IPS-NIHi7 (cell line): ENCODE measurements at regions not wholly inside any gene's neighbourhood (a gene's known extent, or its start where the extent isn't known, plus 50 kb on each side); places are given as distances from the start of the nearest gene placed in this dataset.
"Not testable (repeated sequence)": the region's sequence is repeated elsewhere in the genome, so short reads cannot be mapped to it uniquely, and the experiment has no call there.

Experiments used
- DNase-seq: peaks from one replicate; pipeline ENCODE4 v3.0.0; 2012; ENCODE audit warnings: mixed read lengths; ENCODE audit errors: extremely low spot score

DNA sequence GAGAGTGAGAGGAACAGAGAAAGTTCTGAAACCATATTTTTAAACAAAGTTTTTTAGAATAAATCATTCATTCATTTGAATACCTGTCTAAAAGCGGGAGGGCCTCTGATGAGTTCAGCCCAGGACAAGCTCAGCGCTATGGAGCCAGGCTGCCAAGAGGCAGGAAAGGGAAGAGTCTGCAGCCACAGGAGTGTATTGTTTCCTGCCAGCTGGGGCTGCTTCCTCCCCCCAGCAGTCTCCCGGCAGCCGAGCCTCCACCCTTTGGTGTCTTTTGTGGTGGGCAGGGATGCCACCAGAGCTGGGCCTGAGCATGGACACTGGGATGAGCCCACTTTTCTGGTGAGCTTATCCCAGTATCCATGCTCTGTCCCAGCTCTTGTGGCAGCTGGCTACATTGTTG is 199.5 kb upstream of the TPRG1 start:
- no peak for DNase-seq

DNA sequence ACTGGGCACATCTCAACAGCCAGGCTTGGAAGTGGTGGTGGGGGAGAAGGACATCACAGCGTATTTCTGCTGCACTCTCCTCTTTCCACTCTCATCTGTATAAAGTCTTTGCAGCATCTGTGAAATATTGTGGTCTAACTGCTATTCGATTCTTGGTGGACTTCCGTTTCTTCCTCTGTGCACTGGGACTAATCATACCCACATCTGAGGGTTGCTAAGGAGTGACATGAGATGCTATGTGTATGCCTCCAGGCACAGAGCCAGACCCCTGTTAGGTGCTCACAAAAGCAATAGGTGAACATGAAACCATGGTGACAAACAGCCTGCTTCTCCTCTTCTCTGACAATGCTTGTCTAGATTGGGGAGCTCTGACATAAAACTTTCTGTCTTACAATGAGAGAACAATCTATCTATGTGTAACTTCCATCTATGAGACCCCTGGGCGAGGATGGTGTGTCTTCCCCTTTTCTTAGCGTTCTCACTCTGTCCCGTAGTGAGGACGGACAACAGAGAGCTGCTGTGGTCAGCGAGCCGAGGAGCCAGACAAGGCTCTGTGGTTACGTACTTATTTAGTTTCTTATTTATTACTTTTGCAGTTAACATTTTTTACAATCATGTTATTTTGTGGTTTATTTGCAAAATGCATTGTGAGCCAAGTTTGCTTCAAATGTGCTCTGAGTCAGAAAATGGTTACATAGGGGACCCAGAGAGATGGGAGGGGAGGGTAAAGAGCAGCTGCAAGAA is 196.7 kb upstream of the TPRG1 start:
- no peak for DNase-seq

DNA sequence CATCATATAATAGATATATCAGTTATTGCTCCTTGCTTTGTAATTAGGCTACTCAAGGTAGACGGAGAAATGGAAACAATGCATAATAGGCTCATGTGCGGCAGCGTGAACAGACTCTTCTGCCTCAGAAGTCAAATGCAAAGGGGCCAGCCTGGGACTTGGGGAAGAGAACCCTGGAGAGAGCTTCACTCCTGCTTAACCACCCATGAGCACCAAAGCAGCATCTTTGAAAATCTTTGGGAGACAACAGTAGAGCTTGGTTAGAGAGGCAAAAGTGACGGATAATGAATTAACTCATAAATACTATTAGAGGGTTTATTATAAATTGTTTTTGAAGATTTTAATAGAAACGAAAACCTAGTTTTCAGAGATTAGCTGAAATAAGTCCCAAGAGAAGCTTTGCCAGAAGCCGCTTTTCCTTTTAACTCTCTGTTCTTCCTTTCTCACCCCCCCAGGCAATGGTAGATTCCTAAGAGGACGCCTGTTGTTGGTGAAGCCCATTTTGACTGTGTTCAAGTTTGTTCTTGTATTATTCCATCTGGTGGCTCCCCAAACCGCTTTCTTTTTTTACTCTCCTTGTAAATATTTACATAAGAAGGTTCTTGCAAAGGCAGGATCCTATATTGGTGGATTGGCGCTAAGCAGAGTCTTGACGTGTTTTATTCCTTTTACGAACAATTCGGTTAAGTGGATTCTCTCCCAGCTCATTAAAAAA is 196.0 kb upstream of the TPRG1 start:
- DNase-seq = no peak

DNA sequence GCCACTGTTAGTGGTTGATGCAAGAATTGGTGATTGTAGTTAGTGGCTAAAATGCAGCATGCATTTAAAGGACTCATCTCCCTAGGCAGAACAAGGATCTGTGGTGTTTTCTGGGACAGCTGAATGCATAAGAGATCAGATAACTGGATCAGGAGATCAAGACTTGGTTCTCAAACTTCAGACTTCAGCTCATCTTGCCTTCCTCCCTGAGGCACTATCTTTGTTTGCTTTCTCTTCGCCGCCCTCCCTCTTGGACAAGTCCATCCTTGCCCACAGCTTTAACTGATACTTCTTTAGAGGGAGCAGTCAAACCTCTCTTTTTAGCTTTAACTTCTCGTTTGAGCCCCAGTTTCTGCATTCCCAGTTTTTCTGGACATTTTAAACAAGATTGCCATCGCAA is 195.4 kb upstream of the TPRG1 start:
- DNase-seq = no peak

DNA sequence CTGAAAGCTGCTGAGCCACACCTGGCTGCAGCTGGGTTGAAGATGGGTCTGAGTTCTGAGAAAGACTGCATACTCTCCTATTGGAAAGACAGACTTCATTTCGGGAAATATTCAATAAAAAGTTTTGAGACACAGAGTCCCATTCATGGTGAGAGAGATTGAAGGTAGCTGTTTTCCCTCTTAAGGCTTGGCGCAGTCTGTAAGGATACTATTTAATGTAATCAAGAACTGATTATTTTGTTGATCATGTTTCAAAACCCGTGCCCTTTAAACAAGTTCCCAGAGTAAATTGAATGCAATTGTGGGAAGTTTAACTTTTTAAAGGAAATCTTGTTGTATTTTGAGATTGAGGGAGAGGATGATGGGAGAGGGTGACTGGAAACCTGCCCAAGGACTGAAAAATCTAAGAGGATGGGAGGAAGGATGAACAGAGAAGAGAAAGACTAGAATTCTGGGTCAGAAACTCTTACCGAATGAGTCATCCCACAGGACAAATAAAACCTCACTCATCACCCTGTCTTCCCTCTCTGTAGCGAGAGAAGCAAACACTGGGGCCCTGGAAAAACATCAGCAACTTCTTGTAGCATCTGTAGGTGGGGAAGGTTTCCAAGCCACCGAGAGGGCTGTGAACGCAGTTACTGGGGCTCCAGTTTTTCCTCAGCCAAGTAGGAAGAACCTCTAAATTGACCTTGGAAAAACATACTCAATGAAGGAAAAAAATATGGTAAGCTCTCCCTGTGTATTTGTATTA is 193.2 kb upstream of the TPRG1 start:
- no peak for DNase-seq

DNA sequence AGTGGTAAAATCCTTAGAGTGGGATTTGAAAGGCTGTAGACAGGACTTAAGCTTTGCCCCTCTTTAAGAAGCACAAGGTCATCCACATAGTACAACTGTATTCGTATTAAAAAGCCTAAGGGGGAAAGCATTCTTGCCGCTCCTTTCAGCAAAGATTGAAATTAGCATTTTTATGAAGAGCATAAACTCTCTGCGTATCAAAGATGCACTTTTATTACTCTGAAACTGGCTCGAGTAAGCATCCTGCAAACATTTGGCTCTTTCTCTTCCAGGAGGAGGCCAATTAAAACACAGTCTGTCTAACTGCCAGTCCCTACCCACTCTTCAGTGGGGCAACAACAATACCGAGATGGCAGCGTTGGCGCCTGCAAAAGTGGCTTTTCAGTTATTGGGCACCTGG is 192.5 kb upstream of the TPRG1 start:
- DNase-seq = no peak

DNA sequence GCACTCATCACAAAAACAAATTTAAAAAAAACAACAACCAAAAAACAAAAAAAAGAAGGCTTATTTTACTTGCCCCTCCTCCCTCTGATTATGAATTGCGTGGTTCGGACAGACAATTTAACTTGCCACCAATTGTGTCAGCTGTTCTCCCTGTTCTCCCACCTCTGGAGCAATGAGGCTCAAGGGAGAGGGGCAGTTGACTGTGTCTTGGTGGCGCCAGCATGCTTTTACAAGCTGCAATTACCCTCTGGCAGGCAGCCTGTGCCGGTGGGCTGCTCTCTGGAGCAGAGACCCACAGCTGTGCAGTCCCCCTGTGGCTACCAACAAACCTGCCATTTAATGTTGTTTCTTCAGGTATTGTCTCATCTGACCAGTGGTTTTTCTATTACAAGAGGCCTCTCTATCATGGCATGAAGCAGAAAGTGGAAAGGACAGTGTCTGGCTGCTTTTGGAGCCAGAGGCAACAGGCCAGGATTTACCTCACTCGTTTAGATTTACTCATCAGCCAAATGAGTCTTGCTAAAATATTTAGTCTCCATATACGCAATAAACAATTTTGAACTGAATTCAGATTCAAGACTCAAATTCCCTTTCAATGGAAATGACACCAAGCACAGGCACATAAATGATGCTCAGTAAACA is 192.0 kb upstream of the TPRG1 start:
- no peak for DNase-seq

DNA sequence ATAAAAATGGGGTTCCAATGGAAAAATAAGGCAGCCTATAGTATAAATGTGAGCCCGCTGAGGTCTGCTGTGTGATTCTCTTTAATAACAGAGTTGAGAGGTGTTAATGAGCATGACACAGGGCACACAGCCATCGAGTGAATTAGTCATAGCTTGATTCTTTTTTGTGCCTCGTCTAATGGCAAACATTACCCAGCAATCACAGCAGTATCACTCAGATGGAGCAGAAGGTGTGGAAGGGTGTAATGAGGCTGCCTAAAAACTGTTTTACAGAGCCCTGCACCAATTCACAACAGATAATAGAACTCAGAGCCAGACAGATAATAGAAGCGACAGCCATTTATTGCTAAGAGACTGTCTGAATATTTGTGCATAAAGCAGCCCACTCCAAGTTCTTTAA is 178.6 kb upstream of the TPRG1 start:
- DNase-seq = no peak

DNA sequence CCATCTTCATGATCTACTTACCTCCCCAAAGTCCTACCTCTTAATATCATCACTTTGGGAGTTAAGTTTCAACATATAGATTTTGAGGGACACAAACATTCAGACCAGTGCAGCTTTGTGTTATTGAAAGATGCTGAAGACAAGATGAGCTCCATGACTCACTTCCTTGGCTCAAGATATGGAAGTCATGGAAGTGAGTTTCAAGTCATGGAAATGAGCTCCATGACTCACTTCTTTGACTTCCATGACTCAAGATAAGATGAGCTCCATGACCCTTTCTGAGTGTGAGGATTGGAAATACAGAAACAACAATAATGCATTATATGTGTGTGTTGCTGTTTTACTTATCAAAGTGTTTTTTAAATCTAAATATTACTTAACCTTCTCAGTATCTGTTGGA is 170.2 kb upstream of the TPRG1 start:
- no peak for DNase-seq

DNA sequence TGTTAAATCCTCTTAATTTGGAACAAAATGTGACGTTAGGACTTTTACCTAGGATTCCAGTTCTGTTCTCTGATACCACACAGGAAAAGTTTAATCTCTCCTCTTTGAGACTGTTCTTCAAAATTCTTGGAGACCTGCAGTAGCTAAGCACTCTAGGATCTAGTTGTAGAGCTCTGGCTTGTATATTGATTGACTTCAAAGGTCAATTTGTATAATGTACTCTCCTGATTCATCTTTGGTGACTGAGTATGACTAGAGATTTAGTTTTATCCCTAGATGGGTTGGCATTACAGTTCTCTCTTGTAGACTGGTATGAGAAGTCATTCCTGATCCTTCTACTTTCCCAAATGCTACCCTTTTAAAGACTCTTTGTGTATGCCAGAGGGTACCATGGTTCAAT is 168.4 kb upstream of the TPRG1 start:
- DNase-seq = no peak

DNA sequence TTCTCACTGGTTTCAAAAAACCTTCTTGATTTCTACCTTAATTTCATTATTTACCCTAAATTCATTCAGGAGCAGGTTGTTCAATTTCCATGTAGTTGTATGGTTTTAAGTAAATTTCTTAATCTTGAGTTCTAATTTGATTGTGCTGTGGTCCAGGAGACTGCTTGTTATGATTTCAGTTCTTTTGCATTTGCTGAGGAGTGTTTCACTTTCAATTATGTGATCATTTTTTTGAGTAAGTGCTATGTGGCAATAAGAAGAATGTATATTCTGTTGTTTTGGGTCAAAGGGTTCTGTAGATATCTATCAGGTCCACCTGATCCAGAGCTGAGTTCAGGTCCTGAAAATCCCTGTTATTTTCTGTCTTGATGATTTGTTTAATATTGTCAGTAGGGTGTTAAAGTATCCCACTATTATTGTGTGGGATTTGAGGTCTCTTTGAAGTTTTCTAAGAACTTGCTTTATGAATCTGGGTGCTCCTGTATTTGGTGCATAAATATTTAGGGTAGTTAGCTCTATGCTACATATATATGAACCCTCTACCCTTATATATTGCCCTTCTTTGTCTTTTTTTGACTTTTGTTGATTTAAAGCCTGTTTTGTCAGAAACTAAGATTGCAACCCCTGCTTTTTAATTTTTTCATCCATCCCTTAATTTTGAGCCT is 158.4 kb upstream of the TPRG1 start:
- DNase-seq = no peak

DNA sequence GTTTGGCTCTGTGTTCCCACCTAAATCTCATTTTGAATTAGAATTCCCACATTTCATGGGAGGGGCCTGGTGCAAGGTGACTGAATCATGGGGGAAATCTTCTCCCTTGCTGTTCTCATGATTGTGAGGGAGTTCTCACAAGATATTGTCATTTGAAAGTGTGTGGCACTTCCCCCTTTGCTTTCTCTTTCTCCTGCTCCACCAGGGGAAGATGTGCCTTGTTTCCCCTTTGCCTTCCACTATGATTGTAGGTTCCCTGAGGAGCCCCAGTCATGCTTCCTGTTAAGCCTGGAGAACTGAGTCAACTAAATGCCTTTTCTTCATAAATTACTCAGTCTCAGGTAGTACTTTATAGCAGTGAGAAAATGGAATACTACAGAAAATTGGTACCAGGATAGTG is 157.2 kb upstream of the TPRG1 start:
- no peak for DNase-seq

DNA sequence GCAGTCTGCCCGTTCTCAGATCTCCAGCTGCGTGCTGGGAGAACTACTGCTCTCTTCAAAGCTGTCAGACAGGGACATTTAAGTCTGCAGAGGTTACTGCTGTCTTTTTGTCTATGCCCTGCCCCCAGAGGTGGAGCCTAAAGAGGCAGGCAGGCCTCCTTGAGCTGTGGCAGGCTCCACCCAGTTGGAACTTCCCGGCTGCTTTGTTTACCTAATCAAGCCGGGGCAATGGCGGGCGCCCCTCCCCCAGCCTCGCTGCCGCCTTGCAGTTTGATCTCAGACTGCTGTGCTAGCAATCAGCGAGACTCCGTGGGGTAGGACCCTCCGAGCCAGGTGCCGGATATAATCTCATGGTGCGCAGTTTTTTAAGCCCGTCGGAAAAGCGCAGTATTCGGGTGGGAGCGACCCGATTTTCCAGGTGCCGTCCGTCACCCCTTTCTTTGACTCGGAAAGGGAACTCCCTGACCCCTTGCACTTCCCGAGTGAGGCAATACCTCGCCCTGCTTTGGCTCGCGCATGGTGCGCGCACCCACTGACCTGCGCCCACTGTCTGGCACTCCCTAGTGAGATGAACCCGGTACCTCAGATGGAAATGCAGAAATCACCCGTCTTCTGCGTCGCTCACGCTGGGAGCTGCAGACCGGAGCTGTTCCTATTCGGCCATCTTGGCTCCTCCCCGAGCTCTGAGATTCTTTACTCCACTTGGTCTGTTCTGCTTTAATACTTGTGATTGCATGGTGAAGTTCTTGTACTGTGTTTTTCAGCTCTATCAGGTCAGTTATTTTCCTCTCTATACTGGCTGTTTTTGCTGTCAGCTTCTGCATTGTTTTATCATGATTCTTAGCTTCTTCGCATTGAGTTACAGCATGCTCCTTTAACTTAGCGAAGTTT is 148.9 kb upstream of the TPRG1 start:
- not testable (repeated sequence) for DNase-seq

DNA sequence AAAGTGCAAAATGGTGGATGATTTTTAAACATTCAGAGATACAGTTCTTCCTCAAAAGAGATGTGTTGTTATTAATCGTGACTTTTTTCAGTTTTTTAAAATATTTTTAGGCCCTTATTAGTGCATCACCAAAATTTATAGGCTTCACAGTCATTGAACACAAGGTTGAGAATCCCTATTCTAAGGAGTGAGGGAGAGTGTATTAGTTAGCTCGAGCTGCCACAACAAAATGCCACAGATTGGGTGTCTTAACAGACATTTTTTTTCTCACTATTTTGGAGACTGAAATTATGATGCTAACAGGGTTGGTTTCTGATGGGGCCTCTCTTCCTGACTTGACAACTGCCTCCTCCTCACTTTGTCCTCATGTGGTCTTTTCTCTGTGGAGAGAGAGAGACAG is 145.9 kb upstream of the TPRG1 start:
- DNase-seq = no peak

DNA sequence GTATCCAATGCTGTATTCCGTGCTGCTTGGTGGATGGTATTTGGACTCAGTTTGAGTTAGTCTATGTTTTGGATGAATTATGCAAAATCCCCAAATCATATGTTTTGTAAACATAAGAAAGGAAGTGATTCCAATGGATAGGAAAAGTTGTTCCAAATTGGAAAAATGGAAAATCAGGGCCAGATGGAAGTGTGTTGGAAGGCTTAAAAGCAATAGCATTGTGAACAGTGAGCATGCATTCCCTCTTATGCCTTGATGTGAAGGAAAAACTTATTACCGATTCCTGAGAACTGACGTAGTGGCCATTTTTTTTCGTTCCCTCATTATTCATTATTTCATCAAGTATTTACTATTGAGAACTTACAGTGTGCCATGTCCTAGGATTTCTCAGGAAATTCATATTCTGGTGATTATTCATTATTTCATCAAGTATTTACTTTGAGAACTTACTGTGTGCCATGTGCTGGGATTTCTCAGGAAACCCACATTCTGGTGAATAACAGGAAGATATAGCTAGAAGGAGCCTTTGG is 144.1 kb upstream of the TPRG1 start:
- DNase-seq = no peak

DNA sequence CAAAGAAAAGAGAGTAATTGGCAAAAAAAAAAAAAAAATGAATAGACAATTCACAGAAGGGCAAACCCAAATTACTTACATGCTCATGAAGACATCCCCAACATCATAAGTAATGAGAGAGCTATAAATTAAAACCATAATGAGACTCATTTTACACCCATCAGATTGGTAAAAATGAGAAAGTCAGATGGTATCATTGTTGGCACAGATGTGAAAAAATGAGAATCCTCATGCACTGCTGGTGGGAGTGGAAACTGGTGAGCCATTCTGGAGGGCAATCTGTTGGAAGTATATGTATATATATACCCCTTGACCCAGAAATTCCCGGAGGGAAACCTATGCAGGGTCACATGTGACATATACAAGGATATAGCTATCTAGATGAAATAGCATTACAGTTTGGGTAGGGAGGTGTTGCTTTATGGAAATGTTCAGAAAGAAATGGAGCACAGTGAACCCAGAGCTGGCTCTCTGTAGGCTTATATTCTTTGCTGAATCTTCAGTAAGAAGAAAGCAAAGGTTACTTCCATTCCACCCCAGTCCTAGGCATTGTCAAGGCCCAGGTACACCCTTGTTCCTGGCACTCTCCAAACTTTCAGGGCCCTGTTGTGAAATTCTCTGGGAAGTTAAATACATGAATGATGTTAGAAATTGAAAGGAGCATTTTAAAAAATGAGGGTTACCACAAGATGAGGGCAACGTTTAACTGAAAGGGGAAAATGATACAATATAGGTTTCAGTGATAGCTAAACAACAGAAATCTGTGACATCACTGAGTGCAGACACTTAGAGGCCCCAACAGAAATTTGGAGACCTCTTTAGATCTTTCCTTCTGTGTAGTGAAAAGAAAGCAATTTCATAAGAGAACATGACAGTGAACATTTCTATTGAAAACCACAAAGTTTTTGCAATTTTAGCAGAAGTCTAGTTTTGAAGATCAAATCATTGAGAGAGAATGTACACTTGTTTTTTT is 132.7 kb upstream of the TPRG1 start:
- no peak for DNase-seq

DNA sequence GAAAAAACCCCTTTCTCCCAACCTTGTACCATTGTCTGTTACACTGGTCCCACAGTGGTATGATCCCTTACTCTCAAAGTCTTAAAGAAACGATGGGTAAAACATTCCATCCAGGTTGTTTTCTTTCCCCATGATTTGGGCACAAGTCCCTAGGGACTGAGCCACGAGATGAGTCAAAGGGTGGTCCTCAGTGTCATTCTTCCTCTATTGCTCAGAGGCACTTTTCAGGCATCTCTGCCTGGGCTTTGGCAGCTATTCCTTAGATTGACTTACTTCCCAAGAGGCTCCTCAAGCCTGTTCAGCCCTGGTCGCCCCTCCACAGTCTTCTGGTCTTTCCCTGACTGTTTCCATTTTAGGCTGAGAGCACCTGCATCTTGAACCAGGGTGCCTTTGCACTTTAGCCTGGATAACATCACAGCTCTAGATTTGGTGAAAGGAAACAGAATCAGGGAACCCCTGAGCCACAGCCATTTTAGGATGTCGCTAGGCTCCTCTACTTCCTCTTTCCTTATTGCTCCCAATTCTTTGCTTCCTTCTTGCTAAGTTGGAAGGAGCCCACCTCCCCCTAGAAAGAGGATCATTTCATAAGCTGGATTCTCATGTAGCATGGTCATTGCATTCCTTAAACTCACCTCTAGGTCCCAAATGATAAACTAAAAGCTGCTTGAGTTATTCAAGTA is 131.0 kb upstream of the TPRG1 start:
- DNase-seq = no peak

DNA sequence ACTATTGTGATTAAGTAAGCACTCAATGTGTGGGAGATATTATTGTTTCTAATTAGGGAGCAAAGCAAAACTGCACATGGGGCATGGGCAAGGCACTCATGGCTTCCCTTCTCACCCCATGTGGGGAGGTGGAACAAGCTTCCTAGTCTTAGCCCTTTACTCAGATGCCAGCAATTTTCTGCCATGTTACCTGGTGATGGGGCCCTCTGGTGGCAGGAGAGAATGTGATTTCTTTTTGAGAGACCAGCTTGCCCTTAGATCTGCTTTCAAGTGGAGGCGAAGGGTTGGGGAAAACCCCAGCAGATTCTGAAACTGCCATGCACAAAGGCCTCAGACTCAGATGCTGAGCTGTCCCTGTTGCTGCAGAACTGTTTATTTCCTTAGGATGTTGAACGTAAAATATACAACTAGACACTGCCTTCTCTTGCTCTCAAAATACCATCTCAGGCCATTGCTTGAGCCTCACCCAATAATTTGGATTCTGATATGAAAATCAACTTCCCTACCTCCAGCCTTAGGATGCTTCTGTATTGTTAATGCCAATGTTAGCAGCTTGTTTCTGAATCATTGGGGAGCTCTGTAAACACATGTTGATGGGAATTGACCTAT is 130.2 kb upstream of the TPRG1 start:
- peak; percentile 79 for DNase-seq
